ENCODE measurements at regions not wholly inside any gene's neighbourhood (a gene's known extent, or its start where the extent isn't known, plus 50 kb on each side); places are given as distances from the start of the nearest gene placed in this dataset.
"Not testable (repeated sequence)": the region's sequence is repeated elsewhere in the genome, so short reads cannot be mapped to it uniquely, and the experiment has no call there.

DNA sequence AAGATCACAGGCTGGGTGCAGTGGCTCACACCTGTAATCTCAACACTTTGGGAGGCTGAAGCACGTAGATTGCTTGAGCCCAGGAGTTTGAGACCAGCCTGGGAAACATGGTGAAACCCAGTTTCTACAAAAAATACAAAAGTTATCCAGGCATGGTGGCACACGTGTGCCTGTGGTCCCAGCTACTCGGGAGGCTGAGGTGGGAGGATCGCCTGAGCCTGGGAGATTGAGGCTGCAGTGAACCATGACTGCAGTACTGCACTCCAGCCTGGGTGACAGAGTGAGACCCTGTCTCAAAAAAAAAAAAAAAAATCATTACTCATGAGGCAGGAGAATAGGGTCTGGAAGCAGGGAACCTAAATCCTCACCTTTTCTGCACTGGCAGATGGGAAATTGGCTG, 79.1 kb upstream of the CLDN5 start:
- not testable (repeated sequence) for TF ChIP-seq CTCF, POLR2A (IDR thresholded peaks at IDR 0.05)

All from lower leg skin (tissue), 3 donors.